ENCODE measurements at regions not wholly inside any gene's neighbourhood (a gene's known extent, or its start where the extent isn't known, plus 50 kb on each side); places are given as distances from the start of the nearest gene placed in this dataset.

DNA sequence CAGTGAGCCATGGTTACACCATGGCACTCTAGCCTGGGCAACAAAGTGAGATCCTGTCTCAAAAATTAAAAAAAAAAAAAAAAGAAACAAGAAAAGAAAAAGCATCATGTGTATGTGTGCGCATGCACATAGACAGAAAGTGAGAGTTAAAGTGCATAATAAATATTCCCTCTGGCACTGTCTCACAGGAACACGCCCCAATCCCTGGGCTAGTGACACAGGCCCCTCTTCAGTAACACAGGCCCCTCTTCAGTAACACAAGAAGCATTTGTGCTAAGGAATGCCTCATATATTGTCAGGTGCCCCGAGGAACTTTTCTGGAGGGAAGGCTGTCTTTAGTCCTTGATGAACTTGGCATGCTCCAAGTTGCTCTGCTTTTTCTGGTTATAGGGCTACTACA is 57.5 kb downstream of the RPL27A start:
- no peak for DNase-seq (ENCODE audit: low spot score)

DNA sequence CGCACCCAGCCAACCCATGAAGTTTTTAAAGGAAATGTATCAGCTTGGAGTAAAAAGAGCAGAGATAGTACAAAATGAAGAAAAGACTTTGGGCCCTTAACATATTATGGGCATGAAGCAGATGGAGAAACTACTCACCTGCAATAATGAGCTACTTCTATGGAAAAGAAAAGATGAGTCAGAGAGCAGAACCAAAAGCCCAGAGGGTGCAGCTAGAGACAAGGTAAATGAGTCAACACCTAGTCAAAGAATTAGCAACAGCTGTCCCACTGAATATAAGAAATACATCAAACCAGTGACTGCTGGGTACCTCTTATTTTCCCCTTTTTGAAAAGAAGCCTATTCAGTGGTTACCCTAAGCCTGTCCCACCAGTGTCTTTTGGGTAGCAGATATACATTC is 61.8 kb downstream of the RPL27A start:
- no peak for DNase-seq (ENCODE audit: low spot score)

DNA sequence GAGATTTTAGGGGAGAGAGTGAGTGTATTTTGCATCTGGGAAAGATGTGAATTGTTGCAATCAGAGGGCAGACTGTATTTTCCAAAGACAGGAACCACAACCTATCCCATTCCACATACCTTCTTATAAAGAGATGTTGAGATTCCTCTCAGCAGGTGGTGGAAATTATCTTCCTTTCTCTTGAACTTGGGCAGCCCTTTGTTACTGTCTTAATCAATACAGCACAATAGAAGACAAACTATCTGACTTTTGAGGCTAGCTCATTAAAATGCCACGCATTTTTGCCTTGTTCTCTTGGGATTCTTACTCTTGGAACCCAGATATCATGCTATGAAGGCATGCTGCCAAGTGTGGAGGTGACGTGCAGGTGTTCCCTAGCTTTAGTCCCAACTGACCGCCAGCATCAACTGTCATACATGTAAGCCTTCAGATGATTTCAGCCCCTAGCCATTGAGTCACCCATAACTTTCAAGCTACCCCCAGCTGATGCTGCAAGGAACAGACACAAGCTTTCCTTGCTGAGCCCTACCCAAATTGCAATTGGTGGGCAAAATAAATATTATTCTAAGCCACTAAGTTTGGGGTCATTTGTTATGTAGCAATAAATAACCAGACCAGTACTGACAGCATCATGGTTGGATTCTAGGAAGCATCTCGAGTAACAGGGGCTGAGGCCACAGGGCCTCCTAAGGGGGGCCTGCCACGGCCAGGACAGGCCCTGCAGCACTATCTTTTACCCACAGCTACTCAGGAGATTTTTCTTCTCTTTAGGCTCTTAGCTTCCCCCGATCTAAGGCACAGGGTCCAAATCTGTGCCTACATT is 63.0 kb downstream of the RPL27A start:
- DNase-seq (ENCODE audit: low spot score) = no peak

DNA sequence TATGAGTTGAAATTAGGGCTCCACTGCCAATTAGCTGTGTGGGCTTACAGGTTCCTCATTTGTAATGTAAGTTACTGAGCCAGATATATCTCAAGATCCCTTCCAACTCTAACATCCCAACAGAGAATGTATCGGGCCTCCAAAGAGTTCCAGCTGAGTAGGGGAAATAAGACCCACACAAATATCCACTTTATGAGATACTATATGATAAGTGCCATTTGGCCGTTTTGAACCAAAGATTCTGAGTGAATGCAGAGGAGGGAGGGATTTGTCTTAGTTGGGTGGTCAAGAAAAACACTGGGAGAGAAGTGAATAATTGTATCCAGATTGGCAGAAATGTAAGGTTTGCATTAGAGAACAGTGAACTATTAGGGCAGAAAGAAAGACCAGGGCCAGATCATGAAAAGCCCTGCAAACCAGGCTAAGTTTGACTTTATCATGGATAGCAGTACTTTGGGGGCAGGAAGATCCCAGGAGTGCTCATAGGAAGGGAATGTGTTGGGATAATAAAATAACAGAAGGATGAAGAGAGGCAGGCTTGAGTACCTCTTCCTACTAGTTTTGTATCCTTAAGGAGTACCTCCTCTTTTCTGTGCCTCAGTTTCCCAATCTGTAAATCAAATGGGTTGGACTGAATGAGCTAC is 63.9 kb downstream of the RPL27A start:
- no peak for DNase-seq (ENCODE audit: low spot score)

DNA sequence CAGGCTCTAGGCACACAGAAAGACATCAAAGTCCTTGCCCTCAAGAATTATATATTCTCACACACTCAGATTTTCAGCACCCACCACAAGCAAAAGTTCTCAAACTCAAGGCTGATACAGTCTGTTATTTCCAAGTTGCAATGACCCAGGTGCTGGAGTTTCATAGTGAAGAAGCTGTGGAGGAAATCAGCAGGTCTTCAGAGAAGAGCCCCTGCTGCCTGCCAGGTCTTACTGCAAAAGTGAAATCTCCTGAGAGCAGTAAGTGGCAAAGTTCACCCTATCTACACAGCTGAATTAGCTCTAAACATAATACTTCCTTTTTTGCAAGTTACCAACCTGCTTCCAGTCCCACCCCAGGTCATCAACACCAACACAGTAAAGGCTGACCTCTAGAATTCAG is 64.6 kb downstream of the RPL27A start:
- DNase-seq (ENCODE audit: low spot score) = no peak

DNA sequence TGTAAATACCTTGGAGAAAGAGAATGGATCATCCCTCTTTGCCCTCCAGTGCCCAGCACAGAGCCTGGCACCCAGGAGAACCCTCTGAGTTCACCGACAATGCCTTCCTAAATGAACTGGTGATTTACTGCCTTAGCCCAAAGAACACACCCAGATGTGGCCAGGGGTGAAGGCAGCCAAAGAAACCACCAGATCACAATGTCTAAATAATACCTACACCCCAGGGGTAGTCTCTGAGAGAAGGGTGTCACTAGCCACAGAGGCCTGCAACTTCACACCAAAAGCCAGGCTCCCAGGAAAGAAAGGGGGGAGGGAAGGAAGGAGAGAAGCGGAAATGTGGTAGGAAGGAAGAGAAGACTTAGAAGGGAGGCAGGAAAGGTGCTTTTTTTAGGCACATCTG is 65.7 kb downstream of the RPL27A start:
- DNase-seq (ENCODE audit: low spot score) = no peak

DNA sequence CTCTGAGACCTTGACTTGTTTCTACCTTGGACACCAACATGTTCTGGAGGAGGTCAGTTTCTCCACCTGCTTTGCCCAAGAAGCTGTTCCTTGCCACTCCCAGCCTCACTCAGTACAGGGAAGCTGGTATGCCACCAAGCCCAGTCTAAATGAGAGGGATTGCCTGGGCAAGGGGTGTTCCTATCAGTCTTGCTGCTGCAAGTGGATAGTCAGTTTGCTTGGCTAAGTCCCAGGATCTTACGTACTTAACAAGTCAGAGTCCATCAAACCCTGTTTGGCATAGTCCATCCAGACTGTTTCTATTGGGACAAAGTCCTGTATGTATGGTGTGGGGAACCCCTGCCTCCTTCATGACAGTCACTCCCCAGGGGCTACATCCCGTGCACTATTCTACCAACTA is 66.6 kb downstream of the RPL27A start:
- DNase-seq (ENCODE audit: low spot score) = no peak

DNA sequence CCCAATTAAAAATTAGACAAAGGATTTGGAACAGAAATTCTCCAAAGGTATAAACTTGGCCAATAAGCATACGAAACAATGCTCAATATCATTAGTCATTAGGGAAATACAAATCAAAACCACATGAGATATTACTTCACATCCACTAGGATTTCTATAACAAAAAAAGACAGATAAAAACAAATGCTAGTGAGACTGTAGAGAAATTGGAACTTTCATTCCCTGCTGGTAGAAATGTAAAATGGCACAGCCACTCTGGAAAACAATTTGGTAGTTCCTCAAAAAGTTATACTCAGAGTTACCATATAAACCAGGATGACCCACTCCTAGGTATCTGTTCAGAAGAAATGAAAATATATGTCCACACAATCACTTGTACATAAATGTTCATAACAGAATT is 71.6 kb downstream of the RPL27A start:
- peak; percentile 28 for DNase-seq (ENCODE audit: low spot score)

DNA sequence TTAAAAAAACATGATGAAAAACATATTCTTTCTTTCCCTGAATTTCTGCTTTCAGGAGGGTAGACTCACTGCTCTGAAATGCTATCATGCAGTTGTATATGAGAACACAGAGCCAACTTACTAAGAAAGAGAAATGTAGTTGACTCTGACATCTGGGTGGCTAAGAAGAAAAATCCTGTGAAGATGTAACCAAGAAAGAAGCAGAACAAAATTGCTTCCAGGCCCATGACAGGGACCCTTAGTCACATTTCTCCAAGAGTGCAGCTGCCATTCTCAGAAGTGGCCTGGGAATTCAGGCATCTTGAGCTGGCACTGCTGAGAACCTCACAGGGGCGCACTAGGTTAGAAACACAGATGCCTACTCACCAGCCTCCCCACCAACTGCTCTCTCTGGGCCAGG is 73.6 kb downstream of the RPL27A start:
- peak; percentile 50 for DNase-seq (ENCODE audit: low spot score)

DNA sequence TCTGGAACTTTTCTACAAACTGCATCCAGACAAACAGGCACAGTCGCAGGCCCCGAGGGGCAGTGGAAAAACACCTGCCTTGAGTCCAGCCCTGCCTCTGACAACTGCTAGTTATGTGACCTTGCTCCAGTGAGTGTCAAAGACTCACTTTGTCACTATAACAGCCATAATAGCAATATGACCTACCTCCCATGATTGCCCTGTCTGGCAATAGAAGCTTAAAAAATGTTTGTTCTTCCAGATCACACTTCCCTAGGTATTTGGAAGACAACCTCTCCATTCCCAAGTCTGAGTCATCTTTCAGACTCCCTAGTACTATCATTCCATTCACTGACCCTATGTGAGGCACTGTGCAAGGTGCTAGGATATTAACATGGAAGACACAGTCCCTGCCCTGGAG is 74.5 kb downstream of the RPL27A start:
- peak; percentile 55 for DNase-seq (ENCODE audit: low spot score)

DNA sequence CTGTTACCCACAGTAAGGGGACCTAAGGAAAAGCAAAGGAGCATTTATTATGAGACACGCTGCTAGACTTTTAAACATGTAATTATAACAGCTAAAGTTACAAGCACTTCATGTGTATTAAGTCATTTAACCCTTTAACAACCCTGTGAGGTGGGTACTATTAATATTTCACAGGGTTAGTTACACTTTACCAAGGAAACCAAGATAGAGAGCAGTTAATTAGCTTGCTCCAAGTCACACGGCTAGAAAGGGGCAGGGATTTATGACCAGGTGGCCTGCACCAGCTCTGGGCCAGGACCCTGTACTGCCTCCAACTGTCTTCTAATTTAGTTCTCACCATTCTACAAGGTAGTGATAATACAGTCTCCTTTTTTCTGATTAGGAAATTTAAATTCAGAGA is 74.9 kb downstream of the RPL27A start:
- DNase-seq (ENCODE audit: low spot score) = no peak

DNA sequence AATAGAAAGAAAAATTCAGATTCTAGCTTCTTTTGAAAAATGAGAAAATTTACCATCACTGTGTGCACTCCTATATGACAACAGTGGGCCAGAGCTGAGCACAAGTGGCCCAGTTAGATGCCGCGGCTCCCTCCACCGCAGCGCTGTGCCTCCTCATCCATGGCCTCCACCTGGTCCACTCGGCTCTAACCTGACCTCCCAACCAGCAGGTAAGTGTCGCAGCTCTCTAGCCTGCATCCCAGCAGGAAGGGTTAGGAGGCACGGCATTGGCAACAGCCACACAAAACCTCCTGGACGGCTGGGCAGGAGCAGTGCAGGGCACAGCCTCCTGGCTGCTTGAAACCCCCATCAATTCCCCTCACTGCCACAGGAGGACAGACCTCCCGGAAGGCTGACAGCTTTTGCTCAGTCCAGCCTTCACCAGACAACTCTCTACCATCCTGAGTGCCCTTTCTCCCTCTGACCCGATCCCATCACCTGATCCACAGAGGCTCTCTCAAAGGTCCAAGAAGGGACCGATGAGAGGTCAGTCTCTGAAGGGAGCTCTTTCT is 76.1 kb downstream of the RPL27A start:
- no peak for DNase-seq (ENCODE audit: low spot score)

DNA sequence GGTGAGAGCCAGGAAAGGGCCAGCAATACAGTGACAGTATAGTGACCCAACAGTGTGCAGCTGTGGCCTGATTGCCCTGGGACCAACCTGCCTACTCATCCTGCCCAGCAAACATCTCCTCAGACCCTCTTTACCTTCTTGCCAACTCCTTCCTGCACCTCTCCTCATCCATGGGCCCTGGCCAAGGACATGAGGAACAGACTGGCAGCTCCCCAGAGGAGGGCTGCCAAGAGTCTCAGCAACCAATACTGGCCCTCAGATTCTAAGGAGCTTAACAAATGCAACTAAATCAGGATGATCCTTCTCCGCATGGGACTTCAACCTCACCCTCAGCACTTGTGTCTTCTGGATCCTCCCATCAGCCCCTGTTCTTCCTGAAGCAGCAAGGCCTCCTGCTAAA is 77.0 kb downstream of the RPL27A start:
- DNase-seq (ENCODE audit: low spot score) = no peak

DNA sequence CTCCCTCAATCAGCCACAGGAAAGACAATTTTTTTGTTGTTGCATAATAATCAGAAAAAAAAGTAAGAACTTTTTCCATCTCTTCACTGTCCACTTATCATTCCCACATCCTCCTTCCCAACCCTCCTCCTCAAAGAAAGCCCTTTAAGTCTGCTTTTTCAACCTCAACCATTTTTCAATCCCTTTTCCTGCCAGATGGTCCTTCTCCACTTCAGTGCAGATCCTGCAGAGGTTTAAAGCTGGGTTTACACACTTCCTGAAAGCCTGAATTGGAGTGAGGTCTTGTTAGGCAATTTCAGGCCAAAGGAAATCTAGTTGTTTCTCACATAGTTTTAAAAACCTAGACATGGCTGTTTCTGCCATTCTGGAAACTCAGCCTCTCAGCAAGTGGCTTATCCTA is 78.3 kb downstream of the RPL27A start:
- peak; percentile 20 for DNase-seq (ENCODE audit: low spot score)

DNA sequence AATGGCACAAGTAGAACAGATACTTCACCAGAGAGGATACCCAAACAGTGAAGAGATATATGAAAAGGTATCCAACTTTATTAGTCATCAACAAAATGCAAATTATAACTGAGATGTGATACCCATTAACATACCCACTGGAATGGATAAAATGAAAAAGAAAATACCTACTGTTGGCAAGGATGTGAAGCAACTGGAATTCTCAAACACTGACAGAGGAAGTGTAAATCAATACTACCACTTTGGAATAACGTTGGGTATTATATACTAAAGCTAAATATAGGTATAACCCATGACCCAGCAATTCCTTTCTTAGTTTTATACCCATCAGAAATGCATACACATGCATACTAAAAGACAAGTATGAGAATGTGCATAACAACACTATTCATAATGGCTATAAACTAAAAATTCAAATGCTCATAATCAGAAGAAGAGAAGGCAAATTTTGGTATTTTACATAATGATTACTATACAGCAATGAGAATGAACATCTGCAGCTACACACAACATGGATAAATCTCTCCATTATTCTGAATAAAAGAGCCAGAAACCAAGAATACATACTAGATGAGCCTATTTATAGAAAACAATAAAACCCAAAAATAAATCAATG is 80.6 kb downstream of the RPL27A start:
- DNase-seq (ENCODE audit: low spot score) = no peak

DNA sequence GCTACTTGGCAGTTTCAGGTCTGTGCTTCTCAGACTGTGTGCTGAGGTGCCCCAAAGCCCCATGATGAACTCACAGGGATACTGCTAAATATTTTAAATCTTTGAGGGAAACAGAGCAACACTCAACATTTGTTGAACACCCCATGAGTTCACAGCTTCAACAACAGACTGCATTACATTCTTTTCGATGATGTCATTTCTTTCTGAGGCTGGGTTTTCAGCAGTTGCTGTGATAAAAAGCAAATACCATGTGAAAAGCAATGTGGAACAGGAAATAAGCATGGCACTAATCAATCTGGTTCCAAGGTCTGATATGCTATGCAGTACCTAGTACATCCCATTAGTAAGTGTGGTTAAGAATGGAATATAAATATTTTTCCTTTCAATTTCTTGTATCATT is 82.7 kb downstream of the RPL27A start:
- DNase-seq (ENCODE audit: low spot score) = peak; percentile 65

DNA sequence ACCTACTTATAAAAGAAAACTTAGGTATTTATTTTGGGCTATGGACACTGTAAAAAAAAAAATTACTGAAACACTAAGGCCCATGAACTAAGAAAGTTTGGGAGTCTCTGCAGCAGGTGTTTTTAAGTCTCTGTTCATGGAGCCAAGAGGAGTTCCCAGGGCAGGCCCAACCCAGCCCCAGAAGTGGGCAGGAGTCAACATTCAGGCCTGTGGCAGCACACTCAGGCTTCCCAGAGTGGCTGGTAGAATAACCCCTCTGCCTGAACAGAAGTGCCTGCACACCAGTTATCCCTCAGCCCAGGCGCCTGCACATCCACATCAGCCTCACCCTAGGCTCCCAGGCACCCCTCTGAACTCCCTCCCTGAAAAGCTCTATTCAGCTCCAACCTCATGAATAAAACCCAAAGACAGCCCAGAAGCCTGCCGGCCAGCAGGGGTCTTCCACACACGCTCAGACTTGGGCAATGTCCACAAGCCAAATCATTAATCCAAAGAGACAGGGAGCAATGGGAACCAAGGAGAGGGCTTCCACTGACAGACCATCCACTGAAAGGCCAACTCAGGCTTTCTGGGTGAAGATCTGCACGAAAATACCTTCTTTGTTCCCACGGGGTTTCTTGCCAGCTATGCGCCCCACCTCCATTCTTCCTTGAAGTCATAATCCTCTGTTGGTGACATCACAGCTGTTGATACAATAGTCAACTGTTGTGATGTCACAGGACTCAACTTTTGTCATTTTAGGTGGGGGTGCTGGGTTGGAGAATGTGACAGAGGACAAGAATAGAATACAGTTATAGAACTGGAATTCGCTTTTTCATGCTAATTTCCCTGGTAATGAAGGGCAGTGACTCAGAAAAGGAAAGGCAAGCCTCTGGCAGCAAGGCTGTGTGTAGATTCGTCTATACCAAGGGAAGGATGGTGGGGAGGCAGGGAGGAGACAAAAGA is 83.7 kb downstream of the RPL27A start:
- no peak for DNase-seq (ENCODE audit: low spot score)

DNA sequence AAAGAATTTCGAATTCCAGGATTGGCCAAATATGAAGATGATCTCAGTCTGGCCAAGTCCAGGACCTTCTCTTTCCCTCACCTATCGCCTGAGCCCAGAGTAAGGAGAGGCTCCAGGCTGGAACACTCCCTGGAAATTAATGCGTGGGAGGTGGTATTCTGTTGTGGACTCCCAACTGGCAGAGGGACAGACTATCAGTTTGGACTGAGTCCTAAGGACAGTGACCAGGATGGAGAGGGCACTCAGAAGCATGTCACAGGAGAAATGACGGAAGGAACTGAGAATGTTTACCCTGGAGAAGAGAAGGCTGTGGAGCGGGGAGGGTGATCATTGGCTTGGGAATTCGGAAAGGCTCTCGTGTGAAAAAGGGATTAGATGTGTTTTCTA is 84.4 kb downstream of the RPL27A start:
- peak; percentile 27 for DNase-seq (ENCODE audit: low spot score)

DNA sequence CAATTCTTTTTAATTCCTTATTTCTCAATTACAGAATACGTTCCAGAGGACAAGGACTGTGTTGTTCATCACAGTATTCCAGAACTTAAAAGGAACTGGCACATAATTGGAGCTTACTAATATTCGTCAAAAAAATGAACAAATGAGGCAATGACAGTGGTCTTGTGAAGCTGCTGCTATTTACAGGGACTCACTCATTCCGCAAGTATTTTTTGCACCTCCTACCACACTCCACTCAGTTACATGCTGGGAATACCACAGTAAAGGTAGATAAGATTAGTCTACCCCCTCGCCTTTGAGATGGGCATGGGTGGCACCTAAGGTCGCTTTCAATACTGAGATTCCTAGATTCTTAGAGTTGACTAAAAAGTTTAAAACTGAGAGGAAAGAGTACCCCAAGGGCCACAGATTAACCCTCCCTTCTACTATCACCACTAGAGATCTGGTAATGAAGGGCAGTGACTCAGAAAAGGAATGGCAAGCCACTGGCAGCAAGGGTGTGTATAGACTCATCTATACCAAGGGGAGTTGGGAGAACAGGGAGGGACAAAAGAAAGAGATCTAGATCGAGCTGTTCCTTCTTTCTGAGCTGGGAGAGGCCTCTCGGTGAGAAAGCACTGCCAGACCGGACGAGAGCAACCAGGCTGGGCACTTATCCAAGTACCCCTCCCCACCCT is 85.0 kb downstream of the RPL27A start:
- DNase-seq (ENCODE audit: low spot score) = peak; percentile 55

DNA sequence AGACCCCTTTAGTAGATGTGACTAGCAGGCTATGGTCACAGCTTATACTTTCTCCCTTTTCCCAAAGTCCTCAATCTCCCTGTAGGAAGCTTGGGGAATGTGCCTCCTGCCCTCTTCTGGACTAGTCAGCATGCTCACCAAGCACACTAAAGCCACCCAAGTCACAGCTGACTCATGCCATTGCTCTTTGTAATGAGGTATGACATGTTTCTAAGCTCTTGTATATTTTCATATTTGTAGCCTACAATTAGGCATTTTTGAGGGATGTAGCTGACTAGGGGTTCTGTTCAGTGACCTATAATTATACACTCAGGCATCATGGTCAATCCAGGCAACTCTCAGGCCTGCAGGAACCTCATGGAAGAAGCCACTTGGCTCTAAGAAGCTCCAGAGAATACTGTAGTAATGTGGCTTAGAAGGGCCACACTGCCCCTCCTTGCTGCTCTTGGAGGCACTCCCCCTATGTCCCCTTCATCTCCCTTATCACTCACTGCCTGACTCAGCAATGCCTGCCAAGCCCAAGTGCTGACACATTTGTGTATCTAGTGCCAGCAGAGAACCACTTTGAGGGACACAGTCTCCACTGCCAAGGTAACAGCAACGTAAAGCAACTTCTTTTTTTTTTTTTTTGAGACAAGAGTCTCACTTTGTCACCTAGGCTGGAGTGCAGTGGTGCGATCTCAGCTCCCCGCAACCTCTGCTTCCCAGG is 86.2 kb downstream of the RPL27A start:
- DNase-seq (ENCODE audit: low spot score) = peak; percentile 74
